GM12872 (cell line): ENCODE measurements at regions not wholly inside any gene's neighbourhood (a gene's known extent, or its start where the extent isn't known, plus 50 kb on each side); places are given as distances from the start of the nearest gene placed in this dataset.

ENCODE experiments used
- CTCF ChIP-seq: IDR thresholded peaks from 3 replicates; pipeline ENCODE4 v1.5.1; 2011; ENCODE audit warnings: low read depth, mild to moderate bottlenecking, low read length, moderate library complexity; ENCODE audit not compliant: insufficient read depth

GRCh38 chr17:11142231-11142630 is 98.8 kb upstream of the SHISA6 start:
- no peak for TF ChIP-seq CTCF

GRCh38 chr17:11140501-11140900 is 100.5 kb upstream of the SHISA6 start:
- no peak for TF ChIP-seq CTCF

GRCh38 chr17:11140043-11140442 is 101.0 kb upstream of the SHISA6 start:
- TF ChIP-seq CTCF: no peak

- TF ChIP-seq CTCF: no peak
These were observed 103.0 kb upstream of the SHISA6 start for GRCh38 chr17:11138023-11138422.

- TF ChIP-seq CTCF: no peak
These were observed 105.2 kb upstream of the SHISA6 start for GRCh38 chr17:11135819-11136218.

GRCh38 chr17:11130367-11130766 is 110.6 kb upstream of the SHISA6 start:
- no peak for TF ChIP-seq CTCF

GRCh38 chr17:11122908-11123307 is 118.1 kb upstream of the SHISA6 start:
- TF ChIP-seq CTCF: no peak
